Ovary (tissue), 7 donors: ENCODE measurements at regions not wholly inside any gene's neighbourhood (a gene's known extent, or its start where the extent isn't known, plus 50 kb on each side); places are given as distances from the start of the nearest gene placed in this dataset.

Source experiments
- DNase-seq, 5 donors: peaks; one replicate each; pipeline ENCODE4 v3.0.0-alpha.2; 2019 to 2020
- H3K27ac ChIP-seq, 2 donors: fragments of 200-600 bp; one replicate each; pipeline versions ENCODE4 v1.5.1 to v1.8.0; 2019 to 2022
- H3K27me3 ChIP-seq: fragments of 200-600 bp; one replicate; pipeline ENCODE4 v1.8.0; 2022
- H3K36me3 ChIP-seq: fragments of 200-600 bp; sonication (generic); one replicate; pipeline ENCODE4 v1.5.1; 2019
- H3K4me1 ChIP-seq: one replicate; pipeline ENCODE4 v1.8.1; 2013; ENCODE audit warnings: mild to moderate bottlenecking, moderate library complexity; ENCODE audit not compliant: insufficient read depth
- H3K4me3 ChIP-seq: fragments of 200-600 bp; sonication (generic); one replicate; pipeline ENCODE4 v1.5.1; 2017
- H3K9me3 ChIP-seq, 2 donors: fragments of 200-600 bp in 1 of 2; sonication (generic) in 1 of 2; one replicate each; pipeline versions ENCODE4 v1.5.1 to v1.8.1; 2013 to 2019; ENCODE audit warnings: mild to moderate bottlenecking in 1 of 2, moderate library complexity in 1 of 2
- EP300 ChIP-seq: sonication (generic); formaldehyde crosslinking; IDR thresholded peaks from one replicate; pipeline ENCODE4 v1.6.1; 2017; ENCODE audit warnings: antibody characterized with exemption
- POLR2A ChIP-seq: fragments of 450-650 bp; IDR thresholded peaks from one replicate; pipeline ENCODE4 v1.6.1; 2017; ENCODE audit warnings: antibody characterized with exemption, mild to moderate bottlenecking, moderate library complexity
- WGBS, 3 donors: extraction: QIAGEN DNeasy Blood & Tissue Kit in 1 of 3; methylation state at CpG; one replicate each; pipeline versions ENCODE4 v1.1.5 to v1.1.7; 2013 to 2017; 5-methylcytosine and 5-hydroxymethylcytosine counted together
- intact Hi-C, 4 donors: fragments of 100-400 bp; cut with DNase I; formaldehyde crosslinking; loops; one replicate each; pipeline versions ENCODE4 v1.11.0 to v1.15.1; 2022 to 2023
- TF ChIP-seq, protein P1 (sequence below), 3 donors: fragments of 450-650 bp in 2 of 3; fragments of 200-600 bp in 1 of 3; IDR thresholded peaks; one replicate each; pipeline versions ENCODE4 v1.5.1 to v1.8.0; 2016 to 2022; ENCODE audit warnings: antibody characterized with exemption in 3 of 3, mild to moderate bottlenecking in 1 of 3
- donor health status: DM: no; HTN: no; CAD: no; lungs with moderate emphysema.
- donor health status: DM: no; HTN: no; CAD: no.
- donor health status: Bipolar disorder and iron deficiency.
- donor health status: DM: no; HTN: no; CAD: no.
- donor health status: DM: yes; HTN: yes; CAD: no.

- H3K4me3 ChIP-seq: no peak overlapping the region
- H3K9me3 ChIP-seq: no peaks in the 10 kb centered on the region
- TF ChIP-seq, protein P1, sequence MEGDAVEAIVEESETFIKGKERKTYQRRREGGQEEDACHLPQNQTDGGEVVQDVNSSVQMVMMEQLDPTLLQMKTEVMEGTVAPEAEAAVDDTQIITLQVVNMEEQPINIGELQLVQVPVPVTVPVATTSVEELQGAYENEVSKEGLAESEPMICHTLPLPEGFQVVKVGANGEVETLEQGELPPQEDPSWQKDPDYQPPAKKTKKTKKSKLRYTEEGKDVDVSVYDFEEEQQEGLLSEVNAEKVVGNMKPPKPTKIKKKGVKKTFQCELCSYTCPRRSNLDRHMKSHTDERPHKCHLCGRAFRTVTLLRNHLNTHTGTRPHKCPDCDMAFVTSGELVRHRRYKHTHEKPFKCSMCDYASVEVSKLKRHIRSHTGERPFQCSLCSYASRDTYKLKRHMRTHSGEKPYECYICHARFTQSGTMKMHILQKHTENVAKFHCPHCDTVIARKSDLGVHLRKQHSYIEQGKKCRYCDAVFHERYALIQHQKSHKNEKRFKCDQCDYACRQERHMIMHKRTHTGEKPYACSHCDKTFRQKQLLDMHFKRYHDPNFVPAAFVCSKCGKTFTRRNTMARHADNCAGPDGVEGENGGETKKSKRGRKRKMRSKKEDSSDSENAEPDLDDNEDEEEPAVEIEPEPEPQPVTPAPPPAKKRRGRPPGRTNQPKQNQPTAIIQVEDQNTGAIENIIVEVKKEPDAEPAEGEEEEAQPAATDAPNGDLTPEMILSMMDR (IDR thresholded peaks at IDR 0.05): no peak
- no peak for TF ChIP-seq EP300
- no peak for TF ChIP-seq POLR2A
- no peak overlapping the region for H3K27ac ChIP-seq
- H3K27me3 ChIP-seq: no peaks in the 10 kb centered on the region
- H3K36me3 ChIP-seq: no peaks in the 10 kb centered on the region
- peaks cover 2% of the 10 kb centered on the region for H3K4me1 ChIP-seq
- DNase-seq: peak in 1 of 5 donors; percentile 11
- 53 to 79% (median 63%) methylated on average over 17 of the region's 17 CpGs for WGBS, 3 donors
- intact Hi-C loops: no loop called here
These were observed 63.9 kb upstream of the ECHDC3 start for GRCh38 chr10:11678074-11678793.

GRCh38 chr10:11677480-11677879, 64.7 kb upstream of the ECHDC3 start:
- intact Hi-C loops: no loop called here
- H3K27ac ChIP-seq: no peak overlapping the region
- no peak for DNase-seq
- 92 to 94% (median 93%) methylated on average over 12 of the region's 12 CpGs for WGBS, 3 donors
- H3K4me3 ChIP-seq: no peak overlapping the region
- TF ChIP-seq EP300: no peak
- TF ChIP-seq POLR2A: no peak
- TF ChIP-seq, protein P1 (IDR thresholded peaks at IDR 0.05): no peak
- peaks cover 2% of the 10 kb centered on the region for H3K4me1 ChIP-seq
- no peaks in the 10 kb centered on the region for H3K9me3 ChIP-seq
- H3K27me3 ChIP-seq: no peaks in the 10 kb centered on the region
- no peaks in the 10 kb centered on the region for H3K36me3 ChIP-seq

GRCh38 chr10:11673346-11674280, 62.2 kb upstream of the USP6NL start:
- no peaks in the 10 kb centered on the region for H3K27me3 ChIP-seq
- TF ChIP-seq EP300 (no peak), POLR2A (no peak)
- TF ChIP-seq, protein P1 (IDR thresholded peaks at IDR 0.05): no peak
- 20 to 22% (median 21%) methylated on average over 12 of the region's 12 CpGs for WGBS, 3 donors
- H3K9me3 ChIP-seq: no peaks in the 10 kb centered on the region
- no peak overlapping the region for H3K27ac ChIP-seq
- no peak for DNase-seq
- intact Hi-C loops: no loop called here
- no peak overlapping the region for H3K4me3 ChIP-seq
- H3K4me1 ChIP-seq: peaks cover 6% of the 10 kb centered on the region
- no peaks in the 10 kb centered on the region for H3K36me3 ChIP-seq

DNA sequence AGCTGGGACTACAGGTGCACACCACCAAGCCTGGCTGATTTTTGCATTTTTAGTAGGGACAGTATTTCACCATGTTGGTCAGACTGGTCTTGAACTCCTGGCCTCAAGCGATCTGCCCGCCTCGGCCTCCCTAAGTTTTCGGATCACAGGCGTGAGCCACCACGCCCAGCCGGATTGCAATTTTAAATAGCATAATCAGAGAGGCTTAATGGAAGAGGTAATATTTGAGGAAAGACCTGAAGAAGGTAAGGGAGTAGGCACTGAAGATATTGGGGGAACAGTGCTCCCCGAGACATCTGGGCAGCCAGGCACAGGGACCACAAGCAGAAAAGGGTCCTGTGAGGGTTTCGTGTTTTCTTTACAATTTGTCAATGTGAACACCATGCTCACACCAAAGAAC, 61.4 kb upstream of the USP6NL start:
- Histone ChIP-seq H3K9me3 (no peaks in the 10 kb centered on the region), H3K4me3 (no peak overlapping the region), H3K4me1 (peaks cover 9% of the 10 kb centered on the region), H3K27ac (no peak overlapping the region), H3K27me3 (no peaks in the 10 kb centered on the region), H3K36me3 (no peaks in the 10 kb centered on the region)
- WGBS, 3 donors: 96 to 97% (median 97%) methylated on average over 9 of the region's 9 CpGs
- TF ChIP-seq POLR2A: no peak
- no peak for TF ChIP-seq EP300
- TF ChIP-seq, protein P1 (IDR thresholded peaks at IDR 0.05): no peak
- no peak for DNase-seq
- intact Hi-C loops: no loop called here
